GM23248 (cell line): ENCODE measurements at regions not wholly inside any gene's neighbourhood (a gene's known extent, or its start where the extent isn't known, plus 50 kb on each side); places are given as distances from the start of the nearest gene placed in this dataset.

Experiments used
- DNase-seq: peaks from one replicate; pipeline ENCODE4 v3.0.0-alpha.2; 2015
- H2AFZ ChIP-seq: fragments of 200-600 bp; sonication (generic); 2 replicates; pipeline ENCODE4 v1.6.1; 2016; ENCODE audit warnings: antibody characterized with exemption
- H3F3A ChIP-seq: fragments of 200-600 bp; sonication (generic); 2 replicates; pipeline ENCODE4 v1.6.1; 2016; ENCODE audit warnings: mild to moderate bottlenecking, antibody characterized with exemption, mixed run types; ENCODE audit not compliant: insufficient read depth
- H3K27ac ChIP-seq: fragments of 200-600 bp; sonication (generic); 2 replicates; pipeline ENCODE4 v1.5.1; 2016; ENCODE audit warnings: mild to moderate bottlenecking
- H3K27me3 ChIP-seq: fragments of 200-600 bp; sonication (generic); replicated peaks from 2 replicates; pipeline ENCODE4 v1.6.1; 2016; ENCODE audit warnings: mild to moderate bottlenecking; ENCODE audit not compliant: insufficient read depth
- H3K36me3 ChIP-seq: fragments of 200-600 bp; sonication (generic); 2 replicates; pipeline ENCODE4 v1.6.1; 2016; ENCODE audit warnings: low read depth, mild to moderate bottlenecking
- H3K4me1 ChIP-seq: fragments of 200-600 bp; sonication (generic); 2 replicates; pipeline ENCODE4 v1.6.1; 2016; ENCODE audit warnings: mild to moderate bottlenecking; ENCODE audit not compliant: insufficient read depth
- H3K4me2 ChIP-seq: fragments of 200-600 bp; sonication (generic); one replicate; pipeline ENCODE4 v1.6.1; 2016; ENCODE audit warnings: mild to moderate bottlenecking; ENCODE audit not compliant: unreplicated experiment
- H3K4me3 ChIP-seq: fragments of 200-600 bp; sonication (generic); 2 replicates; pipeline ENCODE4 v1.5.1; 2016; ENCODE audit warnings: mild to moderate bottlenecking
- H3K79me2 ChIP-seq: fragments of 200-600 bp; sonication (generic); 2 replicates; pipeline ENCODE4 v1.6.1; 2016; ENCODE audit warnings: mild to moderate bottlenecking; ENCODE audit not compliant: insufficient read depth
- H3K9ac ChIP-seq: fragments of 200-600 bp; sonication (generic); 2 replicates; pipeline ENCODE4 v1.6.1; 2016; ENCODE audit warnings: mild to moderate bottlenecking
- H3K9me2 ChIP-seq: fragments of 200-600 bp; sonication (generic); 2 replicates; pipeline ENCODE4 v1.6.1; 2016; ENCODE audit warnings: mixed run types, mild to moderate bottlenecking, moderate library complexity; ENCODE audit not compliant: insufficient read depth
- H3K9me3 ChIP-seq: fragments of 200-600 bp; sonication (generic); one replicate; pipeline ENCODE4 v1.6.1; 2017; ENCODE audit warnings: low read depth
- H4K20me1 ChIP-seq: fragments of 200-600 bp; sonication (generic); 2 replicates; pipeline ENCODE4 v1.6.0; 2016; ENCODE audit not compliant: insufficient read depth
- EZH2 ChIP-seq: fragments of 200-600 bp; sonication (generic); IDR thresholded peaks from 2 replicates; pipeline ENCODE4 v1.6.1; 2018; ENCODE audit warnings: antibody characterized with exemption, mild to moderate bottlenecking; ENCODE audit not compliant: insufficient read depth, poor library complexity, severe bottlenecking
- EZH2phosphoT487 ChIP-seq: fragments of 200-600 bp; sonication (generic); IDR thresholded peaks from 2 replicates; pipeline ENCODE4 v1.6.1; 2018; ENCODE audit warnings: antibody characterized with exemption, moderate library complexity, mild to moderate bottlenecking, low read depth; ENCODE audit not compliant: insufficient read depth
- WGBS, 2 experiments: methylation state at CpG; one replicate each; pipeline ENCODE4 v1.1.6; 2015 to 2017; ENCODE audit warnings: low lambda C conversion rate in 2 of 2, low coverage in 1 of 2; ENCODE audit errors: missing lambda C conversion rate in 2 of 2; 5-methylcytosine and 5-hydroxymethylcytosine counted together
- in situ Hi-C: fragments of 300-500 bp; cut with MboI; formaldehyde crosslinking; loops from 2 replicates; pipeline ENCODE4 v1.15.0; 2020

DNA sequence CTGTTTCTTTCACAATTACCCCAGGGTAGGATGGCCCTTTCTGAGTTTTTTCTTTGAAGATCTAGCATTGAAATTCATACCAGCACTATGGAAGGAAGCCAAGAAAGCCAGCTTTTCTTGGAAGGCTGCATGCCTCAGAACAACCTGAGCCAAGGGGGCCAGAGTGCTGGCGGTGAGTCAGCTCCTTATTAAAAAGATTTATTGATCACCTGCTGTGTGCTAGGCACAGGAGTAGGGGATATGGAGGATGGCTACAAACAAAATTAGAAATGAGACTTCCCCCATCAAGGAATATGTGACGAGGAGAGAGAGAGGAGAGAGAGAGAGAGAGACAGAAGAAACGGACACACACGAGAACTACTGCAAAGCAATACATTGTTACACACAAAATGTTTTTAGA is 184.6 kb upstream of the PUM3 start:
- H2AFZ ChIP-seq = no peak overlapping the region
- H3K4me2 ChIP-seq = no peak overlapping the region
- no peaks in the 10 kb centered on the region for H3K9me3 ChIP-seq
- H3K4me1 ChIP-seq = no peaks in the 10 kb centered on the region
- in situ Hi-C loops = loop anchor here (25.0 kb wide), 1 partner anchor 1334 kb away; no protein-coding TSS in a partner anchor
- no peaks in the 10 kb centered on the region for H3K9me2 ChIP-seq
- no peaks in the 10 kb centered on the region for H4K20me1 ChIP-seq
- H3K79me2 ChIP-seq = no peaks in the 10 kb centered on the region
- no peaks in the 10 kb centered on the region for H3K36me3 ChIP-seq
- DNase-seq = no peak
- 51 to 52% methylated on average over 4 of the region's 4 CpGs for WGBS, 2 experiments
- H3K9ac ChIP-seq = no peak overlapping the region
- H3K27me3 ChIP-seq = no peaks in the 10 kb centered on the region; the same call in 1 of the 2 replicates
- H3K27ac ChIP-seq = no peak overlapping the region
- H3K4me3 ChIP-seq = no peak overlapping the region
- no peaks in the 10 kb centered on the region for H3F3A ChIP-seq
- TF ChIP-seq EZH2 = no peak
- TF ChIP-seq EZH2phosphoT487 = no peak

GRCh38 chr9:3027210-3027609 is 183.3 kb upstream of the PUM3 start:
- Histone ChIP-seq H4K20me1 (no peaks in the 10 kb centered on the region), H3K79me2 (no peaks in the 10 kb centered on the region), H3K9ac (no peak overlapping the region), H3K27ac (no peak overlapping the region), H3K36me3 (no peaks in the 10 kb centered on the region), H3K4me1 (no peaks in the 10 kb centered on the region), H3K27me3 (peaks cover 2% of the 10 kb centered on the region; the same call in 1 of the 2 replicates), H3K9me3 (no peaks in the 10 kb centered on the region), H3K4me2 (no peak overlapping the region), H3K4me3 (no peak overlapping the region), H2AFZ (no peak overlapping the region), H3K9me2 (no peaks in the 10 kb centered on the region), H3F3A (no peaks in the 10 kb centered on the region)
- in situ Hi-C loops = loop anchor here (25.0 kb wide), 1 partner anchor 1335 kb away; no protein-coding TSS in a partner anchor
- DNase-seq = no peak
- WGBS, 2 experiments = 30 to 31% methylated on average over 3 of the region's 3 CpGs
- TF ChIP-seq EZH2phosphoT487 (no peak), EZH2 (no peak)

DNA sequence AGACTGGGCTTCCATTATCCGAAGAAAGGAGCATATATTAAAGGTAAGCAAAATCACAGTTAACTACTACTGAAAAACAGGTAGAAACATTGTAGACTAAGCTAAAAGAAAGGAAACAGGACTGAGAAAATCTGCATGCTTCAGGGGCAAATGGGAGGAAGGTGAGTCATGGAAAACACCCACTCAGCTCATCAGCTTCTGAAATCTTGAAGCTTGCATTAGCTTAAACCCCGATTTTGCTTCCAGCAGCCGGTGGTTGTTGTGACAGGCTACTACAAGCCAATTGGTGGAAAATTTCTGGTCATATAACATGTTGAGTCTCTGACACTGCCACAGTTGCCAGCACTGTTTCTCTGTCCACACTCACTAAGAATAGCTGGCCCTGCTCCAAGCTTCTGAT is 179.6 kb upstream of the PUM3 start:
- in situ Hi-C loops = no loop called here
- H3K36me3 ChIP-seq = no peaks in the 10 kb centered on the region
- no peak overlapping the region for H2AFZ ChIP-seq
- no peak overlapping the region for H3K4me2 ChIP-seq
- peak; percentile 6 for DNase-seq
- no peaks in the 10 kb centered on the region for H4K20me1 ChIP-seq
- H3K9ac ChIP-seq = no peak overlapping the region
- TF ChIP-seq EZH2phosphoT487 = no peak
- H3K9me3 ChIP-seq = no peaks in the 10 kb centered on the region
- no peak overlapping the region for H3K4me3 ChIP-seq
- 48 to 52% methylated on average over 3 of the region's 3 CpGs for WGBS, 2 experiments
- H3K9me2 ChIP-seq = no peaks in the 10 kb centered on the region
- no peaks in the 10 kb centered on the region for H3K79me2 ChIP-seq
- H3K4me1 ChIP-seq = no peaks in the 10 kb centered on the region
- H3F3A ChIP-seq = no peaks in the 10 kb centered on the region
- no peak overlapping the region for H3K27ac ChIP-seq
- H3K27me3 ChIP-seq = 0 out of 2 replicates have a peak, but pooled peaks cover 6% of the 10 kb centered on the region

- no peaks in the 10 kb centered on the region for H3F3A ChIP-seq
- DNase-seq = no peak
- H3K4me1 ChIP-seq = no peaks in the 10 kb centered on the region
- no peaks in the 10 kb centered on the region for H3K79me2 ChIP-seq
- no peak overlapping the region for H3K4me2 ChIP-seq
- H3K27me3 ChIP-seq = 0 out of 2 replicates have a peak, but pooled peaks cover 6% of the 10 kb centered on the region
- TF ChIP-seq EZH2phosphoT487 = no peak
- no peak for TF ChIP-seq EZH2
- H3K27ac ChIP-seq = no peak overlapping the region
- no peaks in the 10 kb centered on the region for H3K36me3 ChIP-seq
- no peaks in the 10 kb centered on the region for H3K9me2 ChIP-seq
- no peaks in the 10 kb centered on the region for H4K20me1 ChIP-seq
- no peak overlapping the region for H3K9ac ChIP-seq
- 5 to 6% methylated on average over 5 of the region's 5 CpGs for WGBS, 2 experiments
- no peaks in the 10 kb centered on the region for H3K9me3 ChIP-seq
- no peak overlapping the region for H3K4me3 ChIP-seq
- no peak overlapping the region for H2AFZ ChIP-seq
- in situ Hi-C loops = no loop called here
Measured at GRCh38 chr9:3018691-3019230, 174.9 kb upstream of the PUM3 start.

DNA sequence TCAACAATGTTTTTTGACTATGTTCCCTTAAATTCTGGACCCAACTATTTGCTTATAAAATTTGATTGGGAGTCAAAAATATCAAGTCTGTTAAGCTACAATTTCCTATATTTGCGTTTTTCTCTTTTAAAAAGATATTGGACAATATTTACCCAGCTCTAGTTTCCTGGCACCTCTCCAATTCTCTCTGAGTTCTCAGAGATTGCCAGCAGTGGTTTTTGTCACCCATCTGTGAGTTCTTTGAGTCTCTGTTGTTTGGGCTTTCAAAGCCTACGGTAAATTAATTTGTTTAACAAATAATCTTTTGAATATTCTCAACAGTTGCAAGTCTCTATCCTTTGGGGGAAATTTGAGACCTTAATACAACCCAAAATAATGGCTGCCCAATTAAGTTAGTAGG is 174.2 kb upstream of the PUM3 start:
- Histone ChIP-seq H3K9me3 (no peaks in the 10 kb centered on the region), H3K4me1 (no peaks in the 10 kb centered on the region), H3K27me3 (0 out of 2 replicates have a peak, but pooled peaks cover 6% of the 10 kb centered on the region), H3F3A (no peaks in the 10 kb centered on the region), H2AFZ (no peak overlapping the region), H3K36me3 (no peaks in the 10 kb centered on the region), H3K9ac (no peak overlapping the region), H4K20me1 (no peaks in the 10 kb centered on the region), H3K79me2 (no peaks in the 10 kb centered on the region), H3K4me3 (no peak overlapping the region), H3K9me2 (no peaks in the 10 kb centered on the region), H3K4me2 (no peak overlapping the region), H3K27ac (no peak overlapping the region)
- TF ChIP-seq EZH2phosphoT487 (no peak), EZH2 (no peak)
- 33 to 49% methylated on average over 2 of the region's 2 CpGs for WGBS, 2 experiments
- no peak for DNase-seq
- in situ Hi-C loops = no loop called here
